GM23338 (cell line): ENCODE measurements at regions not wholly inside any gene's neighbourhood (a gene's known extent, or its start where the extent isn't known, plus 50 kb on each side); places are given as distances from the start of the nearest gene placed in this dataset.

Experiments
- ATAC-seq: fragments of 200-7000 bp; cut with Tn5 transposase; 3 replicates; pipeline ENCODE4 v1.9.1; 2020
- DNase-seq: peaks from one replicate; pipeline ENCODE4 v3.0.0-alpha.2; 2015; ENCODE audit warnings: low spot score
- H2AFZ ChIP-seq: fragments of 200-600 bp; sonication (generic); 2 replicates; pipeline ENCODE4 v1.8.0; 2016; ENCODE audit warnings: antibody characterized with exemption, mild to moderate bottlenecking, moderate library complexity
- H3F3A ChIP-seq: fragments of 200-600 bp; sonication (generic); replicated peaks from 2 replicates; pipeline ENCODE4 v1.8.0; 2017; ENCODE audit warnings: antibody characterized with exemption, mixed run types, low read depth
- H3K27ac ChIP-seq: fragments of 200-600 bp; sonication (generic); 2 replicates; pipeline ENCODE4 v1.6.1; 2016; ENCODE audit warnings: low read depth
- H3K27me3 ChIP-seq: fragments of 200-600 bp; sonication (generic); 2 replicates; pipeline ENCODE4 v1.8.0; 2016; ENCODE audit warnings: mild to moderate bottlenecking, mixed run types, moderate library complexity; ENCODE audit not compliant: insufficient read depth
- H3K36me3 ChIP-seq: fragments of 200-600 bp; sonication (generic); 2 replicates; pipeline ENCODE4 v1.8.0; 2016; ENCODE audit warnings: mild to moderate bottlenecking; ENCODE audit not compliant: insufficient read depth
- H3K4me1 ChIP-seq: fragments of 200-600 bp; sonication (generic); 2 replicates; pipeline ENCODE4 v1.8.0; 2016; ENCODE audit warnings: mild to moderate bottlenecking, moderate library complexity; ENCODE audit not compliant: insufficient read depth
- H3K4me2 ChIP-seq: fragments of 200-600 bp; sonication (generic); 2 replicates; pipeline ENCODE4 v1.7.1; 2017; ENCODE audit warnings: mixed run types
- H3K4me3 ChIP-seq: fragments of 200-600 bp; sonication (generic); 2 replicates; pipeline ENCODE4 v1.6.1; 2016; ENCODE audit warnings: mixed run types
- H3K79me2 ChIP-seq: fragments of 200-600 bp; sonication (generic); replicated peaks from 2 replicates; pipeline ENCODE4 v1.8.0; 2017; ENCODE audit warnings: mild to moderate bottlenecking; ENCODE audit not compliant: insufficient read depth
- H3K9me2 ChIP-seq: fragments of 200-600 bp; sonication (generic); 2 replicates; pipeline ENCODE4 v1.8.0; 2017; ENCODE audit not compliant: insufficient read depth
- H4K20me1 ChIP-seq: fragments of 200-600 bp; sonication (generic); replicated peaks from 2 replicates; pipeline ENCODE4 v1.8.0; 2017; ENCODE audit warnings: mild to moderate bottlenecking; ENCODE audit not compliant: insufficient read depth
- H3K27ac Mint-ChIP-seq: 2 replicates; pipeline ENCODE4 v1.8.0; 2020; ENCODE audit warnings: inconsistent platforms, mild to moderate bottlenecking, moderate library complexity, mixed read lengths
- H3K27me3 Mint-ChIP-seq: 3 replicates; pipeline ENCODE4 v1.8.0; 2022; ENCODE audit warnings: low read depth, mild to moderate bottlenecking, moderate library complexity, mixed read lengths, inconsistent platforms; ENCODE audit not compliant: insufficient read depth, poor library complexity
- H3K36me3 Mint-ChIP-seq: 3 replicates; pipeline ENCODE4 v1.8.0; 2021; ENCODE audit warnings: low read depth, mild to moderate bottlenecking, inconsistent platforms, moderate library complexity, mixed read lengths
- H3K4me1 Mint-ChIP-seq: 3 replicates; pipeline ENCODE4 v1.8.0; 2020; ENCODE audit warnings: mild to moderate bottlenecking, inconsistent platforms, mixed read lengths
- H3K4me3 Mint-ChIP-seq: 3 replicates; pipeline ENCODE4 v1.8.0; 2021; ENCODE audit warnings: moderate library complexity, mild to moderate bottlenecking, inconsistent platforms, mixed read lengths
- H3K9me3 Mint-ChIP-seq: 3 replicates; pipeline ENCODE4 v1.8.0; 2020; ENCODE audit warnings: moderate library complexity, mild to moderate bottlenecking, inconsistent platforms, mixed read lengths
- CREB1 ChIP-seq: fragments of 250-450 bp; sonication (Bioruptor Pico); IDR thresholded peaks from 2 replicates; pipeline ENCODE4 v1.5.0; 2020; ENCODE audit warnings: low read depth, mild to moderate bottlenecking, moderate library complexity
- ETS1 ChIP-seq: IDR thresholded peaks from 2 replicates; pipeline ENCODE4 v1.6.1; 2016; ENCODE audit warnings: antibody characterized with exemption
- EZH2 ChIP-seq: fragments of 200-600 bp; sonication (generic); IDR thresholded peaks from one replicate; pipeline ENCODE4 v1.8.0; 2017; ENCODE audit warnings: antibody characterized with exemption, mild to moderate bottlenecking, low read depth; ENCODE audit not compliant: unreplicated experiment
- EZH2phosphoT487 ChIP-seq: fragments of 200-600 bp; sonication (generic); IDR thresholded peaks from one replicate; pipeline ENCODE4 v1.8.1; 2018; ENCODE audit warnings: antibody characterized with exemption; ENCODE audit not compliant: unreplicated experiment
- JUNB ChIP-seq: IDR thresholded peaks from one replicate; pipeline ENCODE4 v1.6.1; 2016; ENCODE audit warnings: antibody characterized with exemption; ENCODE audit not compliant: unreplicated experiment
- NANOG ChIP-seq: IDR thresholded peaks from 2 replicates; pipeline ENCODE4 v1.6.1; 2016; ENCODE audit warnings: antibody characterized with exemption, borderline replicate concordance
- POLR2AphosphoS5 ChIP-seq: IDR thresholded peaks from 2 replicates; pipeline ENCODE4 v1.6.1; 2016; ENCODE audit warnings: antibody characterized with exemption, low read depth
- REST ChIP-seq: IDR thresholded peaks from one replicate; pipeline ENCODE4 v1.6.1; 2018; ENCODE audit warnings: antibody characterized with exemption; ENCODE audit not compliant: unreplicated experiment
- STAT1 ChIP-seq: IDR thresholded peaks from one replicate; pipeline ENCODE4 v1.6.1; 2016; ENCODE audit warnings: antibody characterized with exemption; ENCODE audit not compliant: unreplicated experiment
- ZNF114 ChIP-seq: fragments of 250-450 bp; sonication (Bioruptor Pico); IDR thresholded peaks from 2 replicates; pipeline ENCODE4 v1.5.0; 2020; ENCODE audit warnings: mild to moderate bottlenecking, moderate library complexity
- ZNF331 ChIP-seq: fragments of 250-450 bp; sonication (Bioruptor Pico); IDR thresholded peaks from 2 replicates; pipeline ENCODE4 v1.5.0; 2020; ENCODE audit warnings: low read depth, mild to moderate bottlenecking, moderate library complexity
- ZNF462 ChIP-seq: fragments of 250-450 bp; sonication (Bioruptor Pico); IDR thresholded peaks from 2 replicates; pipeline ENCODE4 v1.5.0; 2020; ENCODE audit warnings: mild to moderate bottlenecking, moderate library complexity

- H3K9me2 ChIP-seq = no peaks in the 10 kb centered on the region
- H4K20me1 ChIP-seq = no peaks in the 10 kb centered on the region
- no peak for DNase-seq
- H3K27me3 Mint-ChIP-seq = peaks cover 10% of the 10 kb centered on the region
- no peak overlapping the region for H3K27ac ChIP-seq
- peaks cover 2% of the 10 kb centered on the region; the same call in 1 of the 3 replicates for H3K4me1 Mint-ChIP-seq
- H3K4me3 ChIP-seq = no peak overlapping the region
- H3K4me1 ChIP-seq = no peaks in the 10 kb centered on the region
- H3K79me2 ChIP-seq = no peaks in the 10 kb centered on the region
- H3K27ac Mint-ChIP-seq = no peak overlapping the region
- peaks cover 88% of the 10 kb centered on the region for H3K9me3 Mint-ChIP-seq
- no peak overlapping the region for H3K4me2 ChIP-seq
- H3K27me3 ChIP-seq = no peaks in the 10 kb centered on the region
- no peaks in the 10 kb centered on the region for H3F3A ChIP-seq
- peaks cover 5% of the 10 kb centered on the region; the same call in 1 of the 2 replicates for H3K36me3 ChIP-seq
- H2AFZ ChIP-seq = no peak overlapping the region
- TF ChIP-seq JUNB = no peak
- no peak overlapping the region for H3K4me3 Mint-ChIP-seq
- no peak for ATAC-seq
- peaks cover 19% of the 10 kb centered on the region for H3K36me3 Mint-ChIP-seq
Observed at GRCh38 chr18:14933964-14934363, 186.0 kb downstream of the ANKRD30B start.

GRCh38 chr18:14935210-14935609 is 187.2 kb downstream of the ANKRD30B start:
- Histone ChIP-seq H2AFZ (no peak overlapping the region), H3K36me3 (no peaks in the 10 kb centered on the region), H4K20me1 (no peaks in the 10 kb centered on the region), H3K4me2 (no peak overlapping the region), H3K9me2 (no peaks in the 10 kb centered on the region), H3K27ac (no peak overlapping the region), H3K27me3 (no peaks in the 10 kb centered on the region), H3K79me2 (no peaks in the 10 kb centered on the region), H3F3A (no peaks in the 10 kb centered on the region), H3K4me1 (no peaks in the 10 kb centered on the region), H3K4me3 (no peak overlapping the region)
- DNase-seq = no peak
- Mint-ChIP-seq H3K27ac (no peak overlapping the region), H3K4me1 (peaks cover 4% of the 10 kb centered on the region; the same call in 2 of the 3 replicates), H3K27me3 (peaks cover 7% of the 10 kb centered on the region), H3K9me3 (peaks cover 81% of the 10 kb centered on the region), H3K4me3 (no peak overlapping the region), H3K36me3 (peaks cover 11% of the 10 kb centered on the region; the same call in 1 of the 3 replicates)
- ATAC-seq = no peak
- TF ChIP-seq ETS1 (no peak), CREB1 (no peak), ZNF331 (no peak), ZNF114 (CRISPR knock-in tag) (no peak), POLR2AphosphoS5 (no peak), REST (no peak), EZH2 (no peak), JUNB (no peak), NANOG (no peak), EZH2phosphoT487 (no peak), STAT1 (no peak), ZNF462 (CRISPR knock-in tag) (no peak)
